Common myeloid progenitor, CD34-positive (primary cell): ENCODE measurements at regions not wholly inside any gene's neighbourhood (a gene's known extent, or its start where the extent isn't known, plus 50 kb on each side); places are given as distances from the start of the nearest gene placed in this dataset.
"Not testable (repeated sequence)": the region's sequence is repeated elsewhere in the genome, so short reads cannot be mapped to it uniquely, and the experiment has no call there.

Experiments
- CTCF ChIA-PET: fragments of 350-600 bp; sonication (Branson Sonifier 250); formaldehyde crosslinking; loops from one replicate; lab custom pipeline; 2021; ENCODE audit warnings: antibody characterized with exemption; lab: Charles Lee
- POLR2A ChIA-PET: fragments of 350-600 bp; sonication (Branson Sonifier 250); formaldehyde crosslinking; loops from one replicate; lab custom pipeline; 2021; ENCODE audit warnings: antibody characterized with exemption; lab: Charles Lee
- DNase-seq, 3 donors: peaks; one replicate each; pipeline versions ENCODE4 v3.0.0 to v3.0.0-alpha.2; 2013
- H3K27ac ChIP-seq, 2 experiments: 1 replicate in 1 of 2; 2 replicates in 1 of 2; pipeline ENCODE4 v1.7.0; 2013; ENCODE audit warnings: inconsistent platforms in 2 of 2, low read length in 2 of 2, mild to moderate bottlenecking in 2 of 2, low read depth in 1 of 2, moderate library complexity in 1 of 2; ENCODE audit not compliant: severe bottlenecking in 2 of 2, insufficient read depth in 1 of 2, poor library complexity in 1 of 2
- H3K27me3 ChIP-seq, 5 experiments: replicated peaks in 2 of 5; 1 replicate in 3 of 5; 2 replicates in 2 of 5; pipeline versions ENCODE4 v1.6.1 to v1.7.0; 2013; ENCODE audit warnings: low read length in 4 of 5, mild to moderate bottlenecking in 2 of 5, moderate library complexity in 2 of 5, inconsistent platforms in 1 of 5; ENCODE audit not compliant: insufficient read depth in 5 of 5, control insufficient read depth in 4 of 5
- H3K36me3 ChIP-seq, 4 experiments: 1 replicate in 2 of 4; 2 replicates in 2 of 4; pipeline versions ENCODE4 v1.6.1 to v1.7.0; 2013; ENCODE audit warnings: low read length in 3 of 4, control low read depth in 1 of 4, mild to moderate bottlenecking in 1 of 4; ENCODE audit not compliant: control insufficient read depth in 4 of 4, insufficient read depth in 4 of 4
- H3K4me1 ChIP-seq, 4 experiments: 1 replicate in 3 of 4; 2 replicates in 1 of 4; pipeline versions ENCODE4 v1.6.1 to v1.7.1; 2013; ENCODE audit warnings: low read length in 3 of 4, mild to moderate bottlenecking in 3 of 4, control low read depth in 1 of 4, inconsistent platforms in 1 of 4, moderate library complexity in 1 of 4; ENCODE audit not compliant: control insufficient read depth in 4 of 4, insufficient read depth in 4 of 4; ENCODE audit errors: control extremely low read depth in 1 of 4
- H3K4me3 ChIP-seq, 7 experiments: 1 replicate in 4 of 7; 2 replicates in 3 of 7; pipeline versions ENCODE4 v1.5.1 to v1.7.0; 2013; ENCODE audit warnings: mild to moderate bottlenecking in 7 of 7, low read length in 6 of 7, moderate library complexity in 6 of 7, inconsistent platforms in 2 of 7, low read depth in 2 of 7, control low read depth in 1 of 7; ENCODE audit not compliant: insufficient read depth in 4 of 7, control insufficient read depth in 1 of 7; ENCODE audit errors: extremely low read depth in 1 of 7
- H3K9me3 ChIP-seq, 5 experiments: 1 replicate in 4 of 5; 2 replicates in 1 of 5; pipeline versions ENCODE4 v1.6.1 to v1.7.1; 2013; ENCODE audit warnings: low read length in 4 of 5, mild to moderate bottlenecking in 2 of 5, inconsistent platforms in 1 of 5, low read depth in 1 of 5, moderate library complexity in 1 of 5; ENCODE audit not compliant: control insufficient read depth in 4 of 5, insufficient read depth in 2 of 5; ENCODE audit errors: control extremely low read depth in 1 of 5
- WGBS: methylation state at CpG from one replicate; pipeline ENCODE4 v1.1.5; 2013; ENCODE audit not compliant: insufficient coverage; 5-methylcytosine and 5-hydroxymethylcytosine counted together

GRCh38 chrX:34238896-34239295, 106.8 kb upstream of the FAM47A start:
- 86% methylated on average over 1 of the region's 4 CpGs for WGBS
- POLR2A ChIA-PET: no interaction called here
- no peaks in the 10 kb centered on the region for H3K36me3 ChIP-seq

GRCh38 chrX:34230156-34230555, 98.0 kb upstream of the FAM47A start:
- 60% methylated on average over 1 of the region's 6 CpGs for WGBS
- POLR2A ChIA-PET, CTCF ChIA-PET, H3K4me3 ChIP-seq, H3K4me1 ChIP-seq, H3K27me3 ChIP-seq, H3K27ac ChIP-seq, DNase-seq, H3K36me3 ChIP-seq, H3K9me3 ChIP-seq: not testable (repeated sequence)

More at GRCh38 chrX:34238896-34239295, 106.8 kb upstream of the FAM47A start:
- H3K4me3 ChIP-seq: no peak overlapping the region
- no peak for DNase-seq
- no peak overlapping the region for H3K27ac ChIP-seq
- H3K27me3 ChIP-seq: no peaks in the 10 kb centered on the region
- CTCF ChIA-PET: no interaction called here
- no peaks in the 10 kb centered on the region for H3K9me3 ChIP-seq
- no peaks in the 10 kb centered on the region for H3K4me1 ChIP-seq

GRCh38 chrX:34227804-34228203, 95.7 kb upstream of the FAM47A start:
- Histone ChIP-seq H3K27me3 (peaks cover 0 to 2% (median 0%) of the 10 kb centered on the region in 5 experiments), H3K27ac (no peak overlapping the region), H3K36me3 (no peaks in the 10 kb centered on the region), H3K4me1 (no peaks in the 10 kb centered on the region), H3K4me3 (no peak overlapping the region), H3K9me3 (peaks cover 0 to 3% (median 0%) of the 10 kb centered on the region in 5 experiments)
- ChIA-PET POLR2A (no interaction called here), CTCF (no interaction called here)
- 73% methylated on average over 1 of the region's 2 CpGs for whole genome bisulfite sequencing
- DNase-seq: no peak

- Histone ChIP-seq H3K4me3 (no peak overlapping the region), H3K27me3 (peaks cover 0 to 2% (median 0%) of the 10 kb centered on the region in 5 experiments), H3K27ac (no peak overlapping the region), H3K4me1 (no peaks in the 10 kb centered on the region), H3K36me3 (no peaks in the 10 kb centered on the region), H3K9me3 (peaks cover 0 to 3% (median 0%) of the 10 kb centered on the region in 5 experiments)
- POLR2A ChIA-PET: no interaction called here
- 100% methylated on average over 1 of the region's 3 CpGs for WGBS
- CTCF ChIA-PET: no interaction called here
- DNase-seq: no peak
These were observed 91.5 kb upstream of the FAM47A start for GRCh38 chrX:34223574-34223973.

GRCh38 chrX:34218063-34218462, 85.9 kb upstream of the FAM47A start:
- Histone ChIP-seq H3K27me3 (no peaks in the 10 kb centered on the region), H3K27ac (no peak overlapping the region), H3K4me1 (no peaks in the 10 kb centered on the region), H3K4me3 (no peak overlapping the region), H3K36me3 (no peaks in the 10 kb centered on the region), H3K9me3 (no peaks in the 10 kb centered on the region)
- ChIA-PET POLR2A (no interaction called here), CTCF (no interaction called here)
- DNase-seq: no peak
- WGBS: no CpG with 5 or more reads among the region's 1 CpG

GRCh38 chrX:34197946-34198345, 65.8 kb upstream of the FAM47A start:
- no CpG with 5 or more reads among the region's 1 CpG for WGBS
- no peak for DNase-seq
- CTCF ChIA-PET: no interaction called here

More at GRCh38 chrX:34197946-34198345, 65.8 kb upstream of the FAM47A start:
- Histone ChIP-seq H3K36me3 (no peaks in the 10 kb centered on the region), H3K27ac (no peak overlapping the region), H3K4me1 (no peaks in the 10 kb centered on the region), H3K9me3 (no peaks in the 10 kb centered on the region), H3K4me3 (no peak overlapping the region), H3K27me3 (no peaks in the 10 kb centered on the region)
- POLR2A ChIA-PET: no interaction called here
